GM12878 (cell line): ENCODE measurements at regions not wholly inside any gene's neighbourhood (a gene's known extent, or its start where the extent isn't known, plus 50 kb on each side); places are given as distances from the start of the nearest gene placed in this dataset.

ENCODE experiments used
- EZH2 ChIP-seq: IDR thresholded peaks from 2 replicates; pipeline ENCODE4 v1.6.1; 2012; ENCODE audit warnings: low read depth, mild to moderate bottlenecking, control low read depth, inconsistent platforms, low read length, borderline replicate concordance; ENCODE audit not compliant: control insufficient read depth
- POLR2AphosphoS5 ChIP-seq: IDR thresholded peaks from 2 replicates; pipeline ENCODE4 v1.6.1; 2011; ENCODE audit warnings: mild to moderate bottlenecking, low read length, inconsistent platforms
- TF ChIP-seq, protein P1 (sequence below), 3 experiments: IDR thresholded peaks in 2 of 3; conservative IDR thresholded peaks in 1 of 3; 2 replicates each; pipeline ENCODE4 v1.5.1; 2011; ENCODE audit warnings: low read depth in 3 of 3, low read length in 3 of 3, mild to moderate bottlenecking in 3 of 3, control low read depth in 2 of 3, moderate library complexity in 2 of 3, inconsistent platforms in 1 of 3, mixed read lengths in 1 of 3; ENCODE audit not compliant: control insufficient read depth in 2 of 3, insufficient read depth in 1 of 3; ENCODE audit errors: extremely low read depth in 1 of 3

DNA sequence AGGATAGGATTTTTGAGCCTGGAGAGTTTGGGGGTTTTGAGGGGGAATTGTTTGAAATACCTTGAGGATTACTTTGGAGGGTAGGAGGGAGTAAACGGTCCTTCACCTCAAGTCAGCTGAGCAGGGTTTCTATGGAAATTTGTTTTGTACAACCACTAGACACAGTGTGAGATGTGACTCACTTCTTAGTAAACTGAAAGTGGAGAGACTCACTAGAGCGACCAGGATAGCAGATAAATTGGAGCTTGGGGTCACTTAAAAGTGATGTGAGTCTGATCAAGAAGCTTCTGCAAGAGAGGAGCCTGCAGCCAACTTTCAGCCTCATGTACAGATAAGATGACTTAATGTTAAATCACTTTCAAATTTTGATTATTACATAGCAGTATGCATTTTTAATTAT lies 1945.9 kb upstream of the NUDT12 start:
- TF ChIP-seq POLR2AphosphoS5: no peak
- TF ChIP-seq EZH2: no peak
- TF ChIP-seq, protein P1, sequence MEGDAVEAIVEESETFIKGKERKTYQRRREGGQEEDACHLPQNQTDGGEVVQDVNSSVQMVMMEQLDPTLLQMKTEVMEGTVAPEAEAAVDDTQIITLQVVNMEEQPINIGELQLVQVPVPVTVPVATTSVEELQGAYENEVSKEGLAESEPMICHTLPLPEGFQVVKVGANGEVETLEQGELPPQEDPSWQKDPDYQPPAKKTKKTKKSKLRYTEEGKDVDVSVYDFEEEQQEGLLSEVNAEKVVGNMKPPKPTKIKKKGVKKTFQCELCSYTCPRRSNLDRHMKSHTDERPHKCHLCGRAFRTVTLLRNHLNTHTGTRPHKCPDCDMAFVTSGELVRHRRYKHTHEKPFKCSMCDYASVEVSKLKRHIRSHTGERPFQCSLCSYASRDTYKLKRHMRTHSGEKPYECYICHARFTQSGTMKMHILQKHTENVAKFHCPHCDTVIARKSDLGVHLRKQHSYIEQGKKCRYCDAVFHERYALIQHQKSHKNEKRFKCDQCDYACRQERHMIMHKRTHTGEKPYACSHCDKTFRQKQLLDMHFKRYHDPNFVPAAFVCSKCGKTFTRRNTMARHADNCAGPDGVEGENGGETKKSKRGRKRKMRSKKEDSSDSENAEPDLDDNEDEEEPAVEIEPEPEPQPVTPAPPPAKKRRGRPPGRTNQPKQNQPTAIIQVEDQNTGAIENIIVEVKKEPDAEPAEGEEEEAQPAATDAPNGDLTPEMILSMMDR (IDR thresholded peaks at IDR 0.05 in 2 of 3, conservative IDR thresholded peaks at IDR 0.05 in 1 of 3; ENCODE audit: control insufficient read depth in 2 of 3, extremely low read depth in 1 of 3, insufficient read depth in 1 of 3, low read depth in 3 of 3, low read length in 3 of 3): no peak
